K562 (cell line): ENCODE measurements at regions not wholly inside any gene's neighbourhood (a gene's known extent, or its start where the extent isn't known, plus 50 kb on each side); places are given as distances from the start of the nearest gene placed in this dataset.

Source experiments
- EGR1 ChIP-seq: fragments of 450-650 bp; conservative IDR thresholded peaks from 2 replicates; pipeline ENCODE4 v1.6.1; 2017; ENCODE audit warnings: mild to moderate bottlenecking
- FOXP1 ChIP-seq: sonication (generic); formaldehyde crosslinking; IDR thresholded peaks from 2 replicates; pipeline ENCODE4 v1.8.0; 2022; ENCODE audit warnings: mild to moderate bottlenecking, missing genetic modification reagents
- MTA1 ChIP-seq: fragments of 450-650 bp; IDR thresholded peaks from 2 replicates; pipeline ENCODE4 v1.6.1; 2017; ENCODE audit warnings: borderline replicate concordance
- TRIM28 ChIP-seq: fragments of 450-650 bp; IDR thresholded peaks from 2 replicates; pipeline ENCODE4 v1.6.1; 2017
- TF ChIP-seq, protein P1 (sequence below), 2 experiments: fragments of 450-650 bp; formaldehyde crosslinking in 1 of 2; IDR thresholded peaks; 2 replicates each; pipeline versions ENCODE4 v1.4.0 to v1.6.1; 2014 to 2020; ENCODE audit warnings: mild to moderate bottlenecking in 2 of 2, borderline replicate concordance in 1 of 2, low read depth in 1 of 2
- TF ChIP-seq, protein P2 (sequence below): IDR thresholded peaks from 2 replicates; pipeline ENCODE4 v1.6.1; 2014; ENCODE audit warnings: antibody characterized with exemption

DNA sequence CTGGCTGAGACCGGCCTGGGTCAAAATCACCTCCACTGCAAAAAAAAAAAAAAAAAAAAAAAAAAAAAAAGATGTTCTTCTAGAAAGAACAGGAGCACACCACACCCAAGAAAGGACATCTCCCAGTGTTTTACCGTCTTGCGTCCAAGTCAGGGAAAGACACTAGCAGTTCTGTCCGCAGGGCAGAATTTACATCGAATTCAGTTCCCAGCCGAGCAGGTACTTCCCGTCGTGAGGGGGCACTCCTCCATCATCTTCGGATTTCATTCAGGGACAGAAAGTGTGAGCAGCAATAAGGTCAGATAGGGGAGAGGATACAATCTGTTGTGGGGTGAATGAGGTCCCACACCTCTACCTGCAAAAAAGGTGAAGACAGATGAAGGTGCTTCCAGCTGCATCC lies 574.7 kb downstream of the KCNJ18 start (continued):
- TF ChIP-seq, protein P1, sequence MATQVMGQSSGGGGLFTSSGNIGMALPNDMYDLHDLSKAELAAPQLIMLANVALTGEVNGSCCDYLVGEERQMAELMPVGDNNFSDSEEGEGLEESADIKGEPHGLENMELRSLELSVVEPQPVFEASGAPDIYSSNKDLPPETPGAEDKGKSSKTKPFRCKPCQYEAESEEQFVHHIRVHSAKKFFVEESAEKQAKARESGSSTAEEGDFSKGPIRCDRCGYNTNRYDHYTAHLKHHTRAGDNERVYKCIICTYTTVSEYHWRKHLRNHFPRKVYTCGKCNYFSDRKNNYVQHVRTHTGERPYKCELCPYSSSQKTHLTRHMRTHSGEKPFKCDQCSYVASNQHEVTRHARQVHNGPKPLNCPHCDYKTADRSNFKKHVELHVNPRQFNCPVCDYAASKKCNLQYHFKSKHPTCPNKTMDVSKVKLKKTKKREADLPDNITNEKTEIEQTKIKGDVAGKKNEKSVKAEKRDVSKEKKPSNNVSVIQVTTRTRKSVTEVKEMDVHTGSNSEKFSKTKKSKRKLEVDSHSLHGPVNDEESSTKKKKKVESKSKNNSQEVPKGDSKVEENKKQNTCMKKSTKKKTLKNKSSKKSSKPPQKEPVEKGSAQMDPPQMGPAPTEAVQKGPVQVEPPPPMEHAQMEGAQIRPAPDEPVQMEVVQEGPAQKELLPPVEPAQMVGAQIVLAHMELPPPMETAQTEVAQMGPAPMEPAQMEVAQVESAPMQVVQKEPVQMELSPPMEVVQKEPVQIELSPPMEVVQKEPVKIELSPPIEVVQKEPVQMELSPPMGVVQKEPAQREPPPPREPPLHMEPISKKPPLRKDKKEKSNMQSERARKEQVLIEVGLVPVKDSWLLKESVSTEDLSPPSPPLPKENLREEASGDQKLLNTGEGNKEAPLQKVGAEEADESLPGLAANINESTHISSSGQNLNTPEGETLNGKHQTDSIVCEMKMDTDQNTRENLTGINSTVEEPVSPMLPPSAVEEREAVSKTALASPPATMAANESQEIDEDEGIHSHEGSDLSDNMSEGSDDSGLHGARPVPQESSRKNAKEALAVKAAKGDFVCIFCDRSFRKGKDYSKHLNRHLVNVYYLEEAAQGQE (IDR thresholded peaks at IDR 0.05; ENCODE audit: borderline replicate concordance): no peak
- TF ChIP-seq, protein P1 (CRISPR knock-in tag; IDR thresholded peaks at IDR 0.05; ENCODE audit: low read depth): no peak
- no peak for TF ChIP-seq FOXP1 (CRISPR knock-in tag)
- TF ChIP-seq TRIM28: no peak
- no peak for TF ChIP-seq EGR1
- TF ChIP-seq MTA1: no peak
- TF ChIP-seq, protein P2, sequence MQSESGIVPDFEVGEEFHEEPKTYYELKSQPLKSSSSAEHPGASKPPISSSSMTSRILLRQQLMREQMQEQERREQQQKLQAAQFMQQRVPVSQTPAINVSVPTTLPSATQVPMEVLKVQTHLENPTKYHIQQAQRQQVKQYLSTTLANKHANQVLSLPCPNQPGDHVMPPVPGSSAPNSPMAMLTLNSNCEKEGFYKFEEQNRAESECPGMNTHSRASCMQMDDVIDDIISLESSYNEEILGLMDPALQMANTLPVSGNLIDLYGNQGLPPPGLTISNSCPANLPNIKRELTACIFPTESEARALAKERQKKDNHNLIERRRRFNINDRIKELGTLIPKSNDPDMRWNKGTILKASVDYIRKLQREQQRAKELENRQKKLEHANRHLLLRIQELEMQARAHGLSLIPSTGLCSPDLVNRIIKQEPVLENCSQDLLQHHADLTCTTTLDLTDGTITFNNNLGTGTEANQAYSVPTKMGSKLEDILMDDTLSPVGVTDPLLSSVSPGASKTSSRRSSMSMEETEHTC: no peak
